Right lobe of liver (tissue), 4 donors: ENCODE measurements at regions not wholly inside any gene's neighbourhood (a gene's known extent, or its start where the extent isn't known, plus 50 kb on each side); places are given as distances from the start of the nearest gene placed in this dataset.

Experiments
- CTCF ChIP-seq, 4 donors: fragments of 200-600 bp in 3 of 4; fragments of 450-650 bp in 1 of 4; IDR thresholded peaks; one replicate each; pipeline versions ENCODE4 v1.5.1 to v1.8.0; 2016 to 2022; ENCODE audit warnings: antibody characterized with exemption in 4 of 4, mild to moderate bottlenecking in 2 of 4
- POLR2A ChIP-seq: fragments of 450-650 bp; IDR thresholded peaks from one replicate; pipeline ENCODE4 v1.6.1; 2017; ENCODE audit warnings: antibody characterized with exemption, mild to moderate bottlenecking
- donor health status: DM: no; HTN: no; CAD: no.
- donor health status: DM: no; HTN: no; CAD: no.
- donor health status: DM: no; HTN: yes; CAD: no.

DNA sequence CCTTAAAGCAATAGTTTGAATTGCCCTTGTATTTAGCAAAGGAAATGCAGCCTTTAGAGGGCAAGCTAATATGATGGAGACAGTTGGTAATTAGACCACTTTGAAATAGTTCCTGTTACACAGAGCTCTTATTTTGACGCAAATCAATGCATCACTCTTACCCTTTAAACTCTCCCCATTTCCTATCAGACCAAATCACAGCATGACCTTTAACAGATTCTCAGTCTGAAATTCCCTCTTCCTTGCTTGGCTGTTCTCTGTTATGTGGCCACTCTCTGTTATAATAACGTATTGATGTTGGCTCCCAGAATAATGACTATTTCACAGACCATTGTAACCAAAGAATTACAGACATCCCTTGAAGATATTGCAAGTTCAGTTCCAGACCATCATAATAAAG lies 66.9 kb upstream of the NGF start:
- TF ChIP-seq POLR2A, result no peak
- no peak for TF ChIP-seq CTCF (IDR thresholded peaks at IDR 0.05)
